Astrocyte (in vitro differentiated cells and primary cell): ENCODE measurements at regions not wholly inside any gene's neighbourhood (a gene's known extent, or its start where the extent isn't known, plus 50 kb on each side); places are given as distances from the start of the nearest gene placed in this dataset.

Experiments
- DNase-seq: peaks from one replicate; pipeline ENCODE4 v3.0.0-alpha.2; 2010; ENCODE audit warnings: low read depth
- FAIRE-seq: peaks from 2 replicates; lab custom pipeline; 2011; peaks lifted over from hg19 to GRCh38; lab: Jason Lieb, UNC
- H2AFZ ChIP-seq: 2 replicates; pipeline ENCODE4 v1.6.0; 2012; ENCODE audit warnings: low read depth, low read length, inconsistent platforms
- H3K27ac ChIP-seq: 2 replicates; pipeline ENCODE4 v1.5.1; 2011; ENCODE audit warnings: low read depth, low read length, inconsistent platforms
- H3K27me3 ChIP-seq: 2 replicates; pipeline ENCODE4 v1.6.0; 2011; ENCODE audit warnings: low read length, inconsistent platforms; ENCODE audit not compliant: insufficient read depth
- H3K36me3 ChIP-seq: 2 replicates; pipeline ENCODE4 v1.5.1; 2011; ENCODE audit warnings: low read length, inconsistent platforms; ENCODE audit not compliant: insufficient read depth
- H3K4me1 ChIP-seq: 2 replicates; pipeline ENCODE4 v1.5.1; 2011; ENCODE audit warnings: low read length, inconsistent platforms; ENCODE audit not compliant: insufficient read depth
- H3K4me2 ChIP-seq: 2 replicates; pipeline ENCODE4 v1.6.0; 2012; ENCODE audit warnings: low read length, inconsistent platforms
- H3K4me3 ChIP-seq: 2 replicates; pipeline ENCODE4 v1.5.1; 2011; ENCODE audit warnings: low read depth, mild to moderate bottlenecking, low read length, inconsistent platforms; ENCODE audit not compliant: insufficient read depth
- H3K79me2 ChIP-seq: 2 replicates; pipeline ENCODE4 v1.6.0; 2012; ENCODE audit warnings: mild to moderate bottlenecking, low read length, inconsistent platforms; ENCODE audit not compliant: insufficient read depth
- H3K9ac ChIP-seq: 2 replicates; pipeline ENCODE4 v1.6.0; 2012; ENCODE audit warnings: mild to moderate bottlenecking, low read length, inconsistent platforms
- H3K9me3 ChIP-seq: 2 replicates; pipeline ENCODE4 v1.5.1; 2012; ENCODE audit warnings: low read depth, mild to moderate bottlenecking, low read length, inconsistent platforms; ENCODE audit not compliant: insufficient read depth
- H4K20me1 ChIP-seq: 2 replicates; pipeline ENCODE4 v1.6.0; 2012; ENCODE audit warnings: low read length, inconsistent platforms; ENCODE audit not compliant: insufficient read depth
- H3K27ac Mint-ChIP-seq: one replicate; pipeline ENCODE4 v1.8.0; 2021; ENCODE audit warnings: mild to moderate bottlenecking, mixed read lengths; ENCODE audit not compliant: unreplicated experiment
- H3K27me3 Mint-ChIP-seq: one replicate; pipeline ENCODE4 v1.8.0; 2021; ENCODE audit warnings: low read depth, mixed read lengths; ENCODE audit not compliant: unreplicated experiment
- H3K36me3 Mint-ChIP-seq: one replicate; pipeline ENCODE4 v1.8.0; 2021; ENCODE audit warnings: low read depth, mixed read lengths; ENCODE audit not compliant: unreplicated experiment
- H3K4me1 Mint-ChIP-seq: one replicate; pipeline ENCODE4 v1.8.0; 2021; ENCODE audit warnings: low read depth, mixed read lengths; ENCODE audit not compliant: unreplicated experiment
- H3K4me3 Mint-ChIP-seq: one replicate; pipeline ENCODE4 v1.8.0; 2021; ENCODE audit warnings: mild to moderate bottlenecking, moderate library complexity, mixed read lengths; ENCODE audit not compliant: unreplicated experiment
- H3K9me3 Mint-ChIP-seq: one replicate; pipeline ENCODE4 v1.8.0; 2021; ENCODE audit warnings: mild to moderate bottlenecking, mixed read lengths; ENCODE audit not compliant: unreplicated experiment
- CTCF ChIP-seq: IDR thresholded peaks from 2 replicates; pipeline ENCODE4 v1.5.1; 2011; ENCODE audit warnings: low read depth, mild to moderate bottlenecking, inconsistent platforms, low read length, moderate library complexity; ENCODE audit not compliant: insufficient read depth
- EZH2 ChIP-seq: IDR thresholded peaks from 2 replicates; pipeline ENCODE4 v1.6.1; 2012; ENCODE audit warnings: mild to moderate bottlenecking, low read length, inconsistent platforms; ENCODE audit not compliant: insufficient read depth

GRCh38 chr12:131363393-131363792 is 347.5 kb upstream of the SFSWAP start:
- no peaks in the 10 kb centered on the region for H3K4me1 ChIP-seq
- Mint-ChIP-seq H3K36me3 (no peaks in the 10 kb centered on the region), H3K4me1 (no peaks in the 10 kb centered on the region), H3K9me3 (peaks cover 4% of the 10 kb centered on the region), H3K27me3 (peaks cover 18% of the 10 kb centered on the region), H3K4me3 (no peak overlapping the region), H3K27ac (no peak overlapping the region)
- no peak for FAIRE-seq
- no peak overlapping the region for H2AFZ ChIP-seq
- H3K9me3 ChIP-seq, result no peaks in the 10 kb centered on the region
- H3K9ac ChIP-seq, result no peak overlapping the region
- no peaks in the 10 kb centered on the region for H3K36me3 ChIP-seq
- no peaks in the 10 kb centered on the region for H3K27me3 ChIP-seq
- H3K4me2 ChIP-seq, result no peak overlapping the region
- no peak overlapping the region for H3K27ac ChIP-seq
- H4K20me1 ChIP-seq, result no peaks in the 10 kb centered on the region
- H3K79me2 ChIP-seq, result no peaks in the 10 kb centered on the region
- no peak overlapping the region for H3K4me3 ChIP-seq
- TF ChIP-seq EZH2 (no peak), CTCF (no peak)
- no peak for DNase-seq

DNA sequence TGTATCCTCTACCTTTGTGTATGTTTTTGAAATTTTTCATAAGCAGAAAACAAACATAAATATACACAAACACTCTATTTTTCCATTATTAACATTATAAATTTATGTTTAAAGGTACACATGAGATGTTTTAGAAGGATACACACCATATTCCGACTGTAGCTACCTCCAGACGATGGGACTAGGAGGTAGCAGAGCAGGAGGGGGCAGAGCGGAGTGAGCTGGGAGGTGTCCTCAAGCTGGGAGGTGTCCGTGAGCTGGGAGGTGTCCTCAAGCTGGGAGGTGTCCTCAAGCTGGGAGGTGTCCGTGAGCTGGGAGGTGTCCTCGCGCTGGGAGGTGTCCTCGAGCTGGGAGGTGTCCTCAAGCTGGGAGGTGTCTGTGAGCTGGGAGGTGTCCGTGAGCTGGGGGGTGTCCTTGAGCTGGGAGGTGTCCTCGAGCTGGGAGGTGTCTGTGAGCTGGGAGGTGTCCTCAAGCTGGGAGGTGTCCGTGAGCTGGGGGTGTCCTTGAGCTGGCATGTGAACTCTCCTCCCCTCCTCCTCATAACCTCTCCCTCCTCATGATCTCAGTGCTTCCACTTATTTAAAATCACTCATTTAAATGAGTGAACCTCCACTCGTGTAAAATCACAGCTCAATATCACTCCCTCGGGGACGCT is 346.9 kb upstream of the SFSWAP start:
- FAIRE-seq, result no peak
- H3K27ac ChIP-seq, result no peak overlapping the region
- no peak overlapping the region for H3K27ac Mint-ChIP-seq

More for the DNA sequence above, 346.9 kb upstream of the SFSWAP start:
- H3K4me2 ChIP-seq, result no peak overlapping the region
- Mint-ChIP-seq H3K9me3 (peaks cover 4% of the 10 kb centered on the region), H3K4me1 (no peaks in the 10 kb centered on the region), H3K27me3 (peaks cover 18% of the 10 kb centered on the region), H3K36me3 (no peaks in the 10 kb centered on the region), H3K4me3 (no peak overlapping the region)
- H4K20me1 ChIP-seq, result no peaks in the 10 kb centered on the region
- H2AFZ ChIP-seq, result no peak overlapping the region
- H3K9ac ChIP-seq, result no peak overlapping the region
- TF ChIP-seq CTCF, result no peak
- TF ChIP-seq EZH2, result no peak
- H3K4me3 ChIP-seq, result no peak overlapping the region
- no peaks in the 10 kb centered on the region for H3K79me2 ChIP-seq
- no peaks in the 10 kb centered on the region for H3K27me3 ChIP-seq
- no peaks in the 10 kb centered on the region for H3K9me3 ChIP-seq
- H3K36me3 ChIP-seq, result no peaks in the 10 kb centered on the region
- no peak for DNase-seq
- no peaks in the 10 kb centered on the region for H3K4me1 ChIP-seq
